C1 segment of cervical spinal cord (tissue), 14 donors: ENCODE measurements at regions not wholly inside any gene's neighbourhood (a gene's known extent, or its start where the extent isn't known, plus 50 kb on each side); places are given as distances from the start of the nearest gene placed in this dataset.

Experiments
- DNase-seq, 14 donors: peaks; one replicate each; lab custom pipeline; 2025; lab: John Stamatoyannopoulos, UW

GRCh38 chr14:100673807-100674154 lies 52.9 kb upstream of the DLK1 start:
- no peak for DNase-seq

DNA sequence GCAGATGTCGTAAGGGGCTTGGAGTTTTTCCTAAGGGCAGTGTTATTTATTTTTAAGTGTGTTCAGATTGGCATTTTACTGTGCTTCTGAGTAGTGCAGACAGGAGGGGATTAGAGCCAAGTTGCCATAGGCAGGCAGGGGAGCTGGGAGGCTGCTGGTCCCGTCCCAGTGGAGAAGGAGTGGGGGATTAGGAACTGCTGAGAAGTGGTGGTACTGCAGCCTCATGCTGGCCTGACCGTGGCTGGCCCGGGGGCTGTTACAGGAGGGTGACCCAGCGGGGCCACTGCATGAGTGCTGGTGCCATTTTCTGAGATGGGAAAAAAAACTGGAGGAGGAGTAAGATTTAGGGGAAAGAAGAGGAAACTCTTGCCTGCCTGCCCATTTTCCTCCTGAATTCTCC lies 52.3 kb upstream of the DLK1 start:
- no peak for DNase-seq

- DNase-seq: no peak
Measured at GRCh38 chr14:100674897-100675619, 51.6 kb upstream of the DLK1 start.

GRCh38 chr14:100675699-100676684 lies 50.7 kb upstream of the DLK1 start:
- no peak for DNase-seq
